Esophagus muscularis mucosa (tissue), 3 donors: ENCODE measurements at regions not wholly inside any gene's neighbourhood (a gene's known extent, or its start where the extent isn't known, plus 50 kb on each side); places are given as distances from the start of the nearest gene placed in this dataset.

Experiments used
- CTCF ChIP-seq, 3 experiments: fragments of 200-600 bp in 2 of 3; fragments of 450-650 bp in 1 of 3; sonication (generic) in 2 of 3; IDR thresholded peaks; one replicate each; pipeline ENCODE4 v1.5.1; 2017 to 2019; ENCODE audit warnings: antibody characterized with exemption in 3 of 3, mild to moderate bottlenecking in 2 of 3, moderate library complexity in 1 of 3
- POLR2AphosphoS5 ChIP-seq, 2 donors: sonication (generic); formaldehyde crosslinking; IDR thresholded peaks; one replicate each; pipeline ENCODE4 v1.6.1; 2017; ENCODE audit warnings: antibody characterized with exemption in 2 of 2

GRCh38 chr19:20289186-20289585 is 122.2 kb downstream of the ZNF486 start:
- no peak for TF ChIP-seq CTCF (IDR thresholded peaks at IDR 0.05)
- TF ChIP-seq POLR2AphosphoS5 (IDR thresholded peaks at IDR 0.05) = no peak
